Upper lobe of left lung (tissue), 6 donors: ENCODE measurements at regions not wholly inside any gene's neighbourhood (a gene's known extent, or its start where the extent isn't known, plus 50 kb on each side); places are given as distances from the start of the nearest gene placed in this dataset.

ENCODE experiments used
- ATAC-seq, 2 donors: fragments of 200-7000 bp; cut with Tn5 transposase; one replicate each; pipeline ENCODE4 v1.9.1; 2022; ENCODE audit warnings: mild to moderate bottlenecking in 2 of 2, moderate library complexity in 2 of 2; ENCODE audit not compliant: low FRiP score in 2 of 2
- DNase-seq, 2 donors: peaks; one replicate each; pipeline ENCODE4 v3.0.0-alpha.2; 2019 to 2020
- H3K27ac ChIP-seq, 4 donors: fragments of 200-600 bp; sonication (generic); one replicate each; pipeline ENCODE4 v1.5.1; 2016 to 2019
- H3K27me3 ChIP-seq, 4 donors: fragments of 200-600 bp; sonication (generic); one replicate each; pipeline ENCODE4 v1.5.1; 2017 to 2019
- H3K36me3 ChIP-seq, 4 donors: fragments of 200-600 bp; sonication (generic); one replicate each; pipeline ENCODE4 v1.5.1; 2016 to 2019
- H3K4me1 ChIP-seq, 4 donors: fragments of 200-600 bp; sonication (generic); one replicate each; pipeline ENCODE4 v1.5.1; 2018 to 2019
- H3K4me3 ChIP-seq, 4 donors: fragments of 200-600 bp; sonication (generic); one replicate each; pipeline ENCODE4 v1.5.1; 2017 to 2019; ENCODE audit warnings: mild to moderate bottlenecking in 2 of 4, moderate library complexity in 1 of 4
- H3K9me3 ChIP-seq, 4 donors: fragments of 200-600 bp; sonication (generic); one replicate each; pipeline ENCODE4 v1.5.1; 2018 to 2019
- EP300 ChIP-seq, 4 donors: sonication (generic); formaldehyde crosslinking; IDR thresholded peaks; one replicate each; pipeline ENCODE4 v1.5.1; 2017; ENCODE audit warnings: antibody characterized with exemption in 4 of 4, control low read depth in 2 of 4
- POLR2A ChIP-seq, 4 donors: fragments of 450-650 bp; IDR thresholded peaks; one replicate each; pipeline ENCODE4 v1.5.1; 2016 to 2017; ENCODE audit warnings: antibody characterized with exemption in 4 of 4, mild to moderate bottlenecking in 2 of 4
- POLR2AphosphoS5 ChIP-seq, 2 donors: sonication (generic); formaldehyde crosslinking; IDR thresholded peaks; one replicate each; pipeline ENCODE4 v1.5.1; 2017; ENCODE audit warnings: antibody characterized with exemption in 2 of 2
- WGBS, 2 donors: methylation state at CpG; one replicate each; pipeline ENCODE4 v1.1.5; 2017 to 2018; 5-methylcytosine and 5-hydroxymethylcytosine counted together
- TF ChIP-seq, protein P1 (sequence below), 6 experiments: fragments of 450-650 bp in 4 of 6; fragments of 200-600 bp in 2 of 6; sonication (generic) in 2 of 6; IDR thresholded peaks; one replicate each; pipeline ENCODE4 v1.5.1; 2016 to 2019; ENCODE audit warnings: antibody characterized with exemption in 6 of 6
- donor health status: DM: no; HTN: no; CAD: no; lungs with moderate emphysema.
- donor health status: DM: no; HTN: yes; CAD: no; lungs with severe emphysema.

DNA sequence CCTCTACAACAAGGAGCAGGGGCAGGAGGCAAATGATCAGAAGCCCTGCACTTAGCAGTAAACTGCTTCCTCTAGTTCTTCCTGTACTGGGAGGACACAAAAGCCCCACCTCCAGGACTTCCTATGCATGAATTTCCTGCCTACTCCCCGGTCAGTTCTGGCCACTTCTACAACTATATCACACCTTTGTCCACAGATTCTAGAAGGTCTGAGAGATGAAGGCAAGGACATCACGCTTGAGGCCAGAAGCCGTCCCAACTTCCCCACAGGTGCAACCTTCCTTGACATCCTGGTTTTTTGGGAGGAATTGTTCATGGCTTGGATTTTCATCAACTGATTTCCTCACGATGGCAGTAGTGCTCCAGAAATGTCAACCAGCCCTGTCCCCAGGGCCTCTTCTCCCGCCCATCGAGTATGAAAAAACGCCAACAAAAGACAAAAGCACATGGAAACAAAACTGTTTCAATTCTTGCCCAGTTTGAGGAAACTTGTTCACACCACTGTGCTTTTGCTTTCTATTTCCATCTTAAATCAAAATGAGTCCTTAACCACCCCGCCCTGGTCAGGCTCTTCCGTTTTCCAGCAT lies 206.5 kb upstream of the STK26 start:
- 21 to 67% methylated on average over 9 of the region's 9 CpGs for WGBS, 2 donors
- DNase-seq (peak in 1 of 2 donors; percentile 74), ATAC-seq (peak; percentile 83 to 89)
- TF ChIP-seq, protein P1, sequence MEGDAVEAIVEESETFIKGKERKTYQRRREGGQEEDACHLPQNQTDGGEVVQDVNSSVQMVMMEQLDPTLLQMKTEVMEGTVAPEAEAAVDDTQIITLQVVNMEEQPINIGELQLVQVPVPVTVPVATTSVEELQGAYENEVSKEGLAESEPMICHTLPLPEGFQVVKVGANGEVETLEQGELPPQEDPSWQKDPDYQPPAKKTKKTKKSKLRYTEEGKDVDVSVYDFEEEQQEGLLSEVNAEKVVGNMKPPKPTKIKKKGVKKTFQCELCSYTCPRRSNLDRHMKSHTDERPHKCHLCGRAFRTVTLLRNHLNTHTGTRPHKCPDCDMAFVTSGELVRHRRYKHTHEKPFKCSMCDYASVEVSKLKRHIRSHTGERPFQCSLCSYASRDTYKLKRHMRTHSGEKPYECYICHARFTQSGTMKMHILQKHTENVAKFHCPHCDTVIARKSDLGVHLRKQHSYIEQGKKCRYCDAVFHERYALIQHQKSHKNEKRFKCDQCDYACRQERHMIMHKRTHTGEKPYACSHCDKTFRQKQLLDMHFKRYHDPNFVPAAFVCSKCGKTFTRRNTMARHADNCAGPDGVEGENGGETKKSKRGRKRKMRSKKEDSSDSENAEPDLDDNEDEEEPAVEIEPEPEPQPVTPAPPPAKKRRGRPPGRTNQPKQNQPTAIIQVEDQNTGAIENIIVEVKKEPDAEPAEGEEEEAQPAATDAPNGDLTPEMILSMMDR (IDR thresholded peaks at IDR 0.05) = peak in 5 of 6 experiments; percentile 32 to 82 (median 49)
- peak; percentile 68 to 80 for TF ChIP-seq POLR2AphosphoS5 (IDR thresholded peaks at IDR 0.05)
- peak in 1 of 4 donors; percentile 17 for TF ChIP-seq EP300 (IDR thresholded peaks at IDR 0.05)
- no peak for TF ChIP-seq POLR2A (IDR thresholded peaks at IDR 0.05)
- Histone ChIP-seq H3K4me3 (peak overlapping the region in 3 of 4 donors; percentile 6 to 33 (median 31)), H3K9me3 (no peaks in the 10 kb centered on the region), H3K27me3 (no peaks in the 10 kb centered on the region), H3K4me1 (peaks cover 0 to 11% (median 3%) of the 10 kb centered on the region in 4 donors), H3K27ac (peak overlapping the region in 2 of 4 donors; percentile 61 to 76), H3K36me3 (no peaks in the 10 kb centered on the region)

GRCh38 chrX:131818297-131818936 lies 204.7 kb upstream of the STK26 start:
- WGBS, 2 donors = 75 to 78% methylated on average over 5 of the region's 5 CpGs
- peaks cover 0 to 20% (median 2%) of the 10 kb centered on the region in 4 donors for H3K4me1 ChIP-seq
- H3K4me3 ChIP-seq = no peak overlapping the region
- DNase-seq = no peak
- ATAC-seq = no peak
- H3K27me3 ChIP-seq = no peaks in the 10 kb centered on the region
- H3K36me3 ChIP-seq = no peaks in the 10 kb centered on the region
- no peak overlapping the region for H3K27ac ChIP-seq
- H3K9me3 ChIP-seq = no peaks in the 10 kb centered on the region
- TF ChIP-seq, protein P1 (IDR thresholded peaks at IDR 0.05) = no peak
- TF ChIP-seq POLR2AphosphoS5 (IDR thresholded peaks at IDR 0.05) (no peak), EP300 (IDR thresholded peaks at IDR 0.05) (no peak), POLR2A (IDR thresholded peaks at IDR 0.05) (no peak)

- TF ChIP-seq POLR2AphosphoS5 (IDR thresholded peaks at IDR 0.05) (peak; percentile 78 to 95), EP300 (IDR thresholded peaks at IDR 0.05) (peak in 1 of 4 donors; percentile 20), POLR2A (IDR thresholded peaks at IDR 0.05) (no peak)
- TF ChIP-seq, protein P1 (IDR thresholded peaks at IDR 0.05) = peak in 4 of 6 experiments; percentile 45 to 73 (median 62)
- 55 to 98% methylated on average over 16 to 22 of the region's 22 CpGs for WGBS, 2 donors
- DNase-seq (peak in 1 of 2 donors; percentile 69), ATAC-seq (peak in 1 of 2 donors; percentile 93)
- peak overlapping the region in 3 of 4 donors; percentile 43 to 84 (median 82) for H3K27ac ChIP-seq
- peaks cover 0 to 10% (median 2%) of the 10 kb centered on the region in 4 donors for H3K4me1 ChIP-seq
- H3K9me3 ChIP-seq = no peaks in the 10 kb centered on the region
- H3K4me3 ChIP-seq = peak overlapping the region in 2 of 4 donors; percentile 33 to 37
- H3K36me3 ChIP-seq = no peaks in the 10 kb centered on the region
- no peaks in the 10 kb centered on the region for H3K27me3 ChIP-seq
These were observed 201.0 kb upstream of the STK26 start for GRCh38 chrX:131821945-131822622.

DNA sequence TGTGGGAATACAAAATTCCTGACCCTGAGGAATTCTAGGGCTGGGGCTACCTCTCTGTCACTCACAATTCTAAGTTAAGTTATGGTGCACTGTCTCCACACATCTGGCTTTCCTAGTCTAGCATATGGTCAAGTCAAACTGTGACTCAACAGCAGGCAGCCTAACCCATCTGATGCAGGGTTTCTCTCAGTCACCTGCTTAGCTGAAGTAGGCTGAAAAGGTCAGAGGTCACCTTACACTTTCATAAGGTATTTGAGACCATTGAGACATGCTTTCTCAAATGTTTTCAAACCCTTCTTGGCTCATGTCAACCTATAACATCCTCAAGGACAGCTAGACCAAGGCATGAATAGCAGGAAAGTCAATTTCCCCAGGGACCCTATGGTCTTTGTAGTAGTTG lies 196.5 kb upstream of the STK26 start:
- no peak for TF ChIP-seq EP300 (IDR thresholded peaks at IDR 0.05)
- TF ChIP-seq POLR2AphosphoS5 (IDR thresholded peaks at IDR 0.05) = no peak
- TF ChIP-seq POLR2A (IDR thresholded peaks at IDR 0.05) = no peak
- TF ChIP-seq, protein P1 (IDR thresholded peaks at IDR 0.05) = no peak
- no peak overlapping the region for H3K4me3 ChIP-seq

More for the DNA sequence above, 196.5 kb upstream of the STK26 start:
- Histone ChIP-seq H3K4me1 (peaks cover 0 to 16% (median 1%) of the 10 kb centered on the region in 4 donors), H3K9me3 (no peaks in the 10 kb centered on the region), H3K27ac (no peak overlapping the region), H3K36me3 (no peaks in the 10 kb centered on the region), H3K27me3 (no peaks in the 10 kb centered on the region)
- ATAC-seq (no peak), DNase-seq (no peak)
